Gastroesophageal sphincter (tissue), 3 donors: ENCODE measurements at regions not wholly inside any gene's neighbourhood (a gene's known extent, or its start where the extent isn't known, plus 50 kb on each side); places are given as distances from the start of the nearest gene placed in this dataset.

Experiments
- CTCF ChIP-seq, 4 experiments: fragments of 200-600 bp in 2 of 4; fragments of 450-650 bp in 2 of 4; sonication (generic) in 1 of 4; IDR thresholded peaks; one replicate each; pipeline ENCODE4 v1.5.1; 2017 to 2019; ENCODE audit warnings: antibody characterized with exemption in 4 of 4, mild to moderate bottlenecking in 2 of 4, moderate library complexity in 2 of 4
- POLR2A ChIP-seq, 2 donors: fragments of 450-650 bp; IDR thresholded peaks; one replicate each; pipeline ENCODE4 v1.6.1; 2017; ENCODE audit warnings: antibody characterized with exemption in 2 of 2, mild to moderate bottlenecking in 2 of 2, moderate library complexity in 1 of 2

- TF ChIP-seq CTCF (IDR thresholded peaks at IDR 0.05) (no peak), POLR2A (IDR thresholded peaks at IDR 0.05) (no peak)
These were observed 345.7 kb upstream of the UMPS start for GRCh38 chr3:124384527-124384926.
